HepG2 (cell line): ENCODE measurements at regions not wholly inside any gene's neighbourhood (a gene's known extent, or its start where the extent isn't known, plus 50 kb on each side); places are given as distances from the start of the nearest gene placed in this dataset.

Experiments used
- AHR ChIP-seq: IDR thresholded peaks from 2 replicates; pipeline ENCODE4 v1.6.1; 2018; ENCODE audit warnings: missing genetic modification reagents, missing compliant biosample characterization
- ATF6 ChIP-seq: sonication (generic); formaldehyde crosslinking; conservative IDR thresholded peaks from 2 replicates; pipeline ENCODE4 v1.4.0; 2020; ENCODE audit warnings: missing genetic modification reagents
- DMTF1 ChIP-seq: sonication (generic); formaldehyde crosslinking; IDR thresholded peaks from 2 replicates; pipeline ENCODE4 v1.4.0; 2020; ENCODE audit warnings: mild to moderate bottlenecking, missing genetic modification reagents
- FOXO1 ChIP-seq: sonication (generic); formaldehyde crosslinking; IDR thresholded peaks from 2 replicates; pipeline ENCODE4 v1.4.0; 2020; ENCODE audit warnings: missing genetic modification reagents
- GATAD2A ChIP-seq: IDR thresholded peaks from 2 replicates; pipeline ENCODE4 v1.6.1; 2016
- HNF1A ChIP-seq, 2 experiments: sonication (generic) in 1 of 2; formaldehyde crosslinking in 1 of 2; IDR thresholded peaks; 2 replicates each; pipeline versions ENCODE4 v1.4.0 to v1.6.1; 2016 to 2020; ENCODE audit warnings: borderline replicate concordance in 1 of 2, low read depth in 1 of 2, mild to moderate bottlenecking in 1 of 2, missing genetic modification reagents in 1 of 2
- MEIS2 ChIP-seq: sonication (generic); formaldehyde crosslinking; IDR thresholded peaks from 2 replicates; pipeline ENCODE4 v1.9.0; 2021; ENCODE audit warnings: mild to moderate bottlenecking, missing genetic modification reagents
- REPIN1 ChIP-seq: sonication (generic); formaldehyde crosslinking; IDR thresholded peaks from 2 replicates; pipeline ENCODE4 v1.8.0; 2022; ENCODE audit warnings: missing genetic modification reagents, low read depth, mild to moderate bottlenecking, borderline replicate concordance
- RXRB ChIP-seq: IDR thresholded peaks from 2 replicates; pipeline ENCODE4 v1.6.1; 2016; ENCODE audit warnings: borderline replicate concordance, missing genetic modification reagents, missing compliant biosample characterization
- SKIL ChIP-seq: sonication (generic); formaldehyde crosslinking; IDR thresholded peaks from 2 replicates; pipeline ENCODE4 v1.8.0; 2022; ENCODE audit warnings: missing genetic modification reagents, mild to moderate bottlenecking, moderate library complexity, borderline replicate concordance
- SYNCRIP ChIP-seq: fragments of 200-400 bp; formaldehyde crosslinking; IDR thresholded peaks from 2 replicates; pipeline ENCODE4 v1.6.1; 2018; ENCODE audit warnings: mild to moderate bottlenecking, low read depth, low read length; ENCODE audit not compliant: insufficient read depth
- ZBTB1 ChIP-seq: sonication (generic); formaldehyde crosslinking; IDR thresholded peaks from 2 replicates; pipeline ENCODE4 v1.4.0; 2020; ENCODE audit warnings: missing genetic modification reagents, borderline replicate concordance
- ZBTB34 ChIP-seq: sonication (generic); formaldehyde crosslinking; IDR thresholded peaks from 2 replicates; pipeline ENCODE4 v1.8.0; 2022; ENCODE audit warnings: mild to moderate bottlenecking, missing genetic modification reagents
- ZFP36 ChIP-seq: fragments of 150-350 bp; IDR thresholded peaks from 2 replicates; pipeline ENCODE4 v1.6.1; 2018; ENCODE audit warnings: borderline replicate concordance, low read length, low read depth; ENCODE audit not compliant: partially characterized antibody
- ZMAT5 ChIP-seq: sonication (generic); formaldehyde crosslinking; IDR thresholded peaks from 2 replicates; pipeline ENCODE4 v1.5.0; 2020; ENCODE audit warnings: mild to moderate bottlenecking, low read depth, missing genetic modification reagents, borderline replicate concordance
- ZNF782 ChIP-seq: sonication (generic); formaldehyde crosslinking; IDR thresholded peaks from 2 replicates; pipeline ENCODE4 v1.4.0; 2020; ENCODE audit warnings: missing genetic modification reagents, mild to moderate bottlenecking, borderline replicate concordance

- TF ChIP-seq ATF6 (CRISPR knock-in tag), result no peak
- TF ChIP-seq ZBTB34 (CRISPR knock-in tag), result no peak
- no peak for TF ChIP-seq SYNCRIP
- peak; percentile 56 for TF ChIP-seq RXRB
- TF ChIP-seq REPIN1 (CRISPR knock-in tag), result no peak
- no peak for TF ChIP-seq ZBTB1
- TF ChIP-seq HNF1A (IDR thresholded peaks at IDR 0.05; ENCODE audit: low read depth), result 0 out of 2 replicates have a peak, but pooled peaks have one; percentile 32
- TF ChIP-seq HNF1A (CRISPR knock-in tag; IDR thresholded peaks at IDR 0.05; ENCODE audit: borderline replicate concordance), result no peak
- TF ChIP-seq MEIS2 (CRISPR knock-in tag), result no peak
- TF ChIP-seq AHR (CRISPR knock-in tag), result no peak
- no peak for TF ChIP-seq ZMAT5 (CRISPR knock-in tag)
- TF ChIP-seq ZFP36, result no peak
- no peak for TF ChIP-seq ZNF782 (CRISPR knock-in tag)
- no peak for TF ChIP-seq DMTF1
- no peak for TF ChIP-seq SKIL (CRISPR knock-in tag)
- peak; percentile 28; the same call in 1 of the 2 replicates for TF ChIP-seq FOXO1
- TF ChIP-seq GATAD2A (CRISPR knock-in tag), result peak; percentile 83
Measured at GRCh38 chr6:81864124-81864523, 111.6 kb upstream of the TENT5A start (continued).
